SK-N-MC (cell line): ENCODE measurements at regions not wholly inside any gene's neighbourhood (a gene's known extent, or its start where the extent isn't known, plus 50 kb on each side); places are given as distances from the start of the nearest gene placed in this dataset.
"Not testable (repeated sequence)": the region's sequence is repeated elsewhere in the genome, so short reads cannot be mapped to it uniquely, and the experiment has no call there.

Experiments used
- DNase-seq: peaks from one replicate; pipeline ENCODE4 v3.0.0-alpha.2; 2011; ENCODE audit warnings: low read depth, low spot score
- H3K27ac ChIP-seq: fragments of 200-600 bp; sonication (generic); 2 replicates; pipeline ENCODE4 v1.5.1; 2016; ENCODE audit warnings: mixed run types
- H3K36me3 ChIP-seq: fragments of 200-600 bp; sonication (generic); 2 replicates; pipeline ENCODE4 v1.6.1; 2017; ENCODE audit warnings: antibody characterized with exemption, low read length, mixed read lengths; ENCODE audit not compliant: insufficient read depth
- H3K4me3 ChIP-seq: fragments of 200-600 bp; sonication (generic); 2 replicates; pipeline ENCODE4 v1.5.1; 2016
- H3K9ac ChIP-seq: fragments of 200-600 bp; sonication (generic); 2 replicates; pipeline ENCODE4 v1.8.0; 2017; ENCODE audit warnings: mixed run types, mixed read lengths; ENCODE audit not compliant: insufficient read length
- H3K9me3 ChIP-seq: fragments of 200-600 bp; sonication (generic); 2 replicates; pipeline ENCODE4 v1.6.1; 2017; ENCODE audit warnings: low read depth, mild to moderate bottlenecking, antibody characterized with exemption, low read length, moderate library complexity, mixed read lengths
- EZH2 ChIP-seq: fragments of 200-600 bp; sonication (generic); IDR thresholded peaks from one replicate; pipeline ENCODE4 v1.6.1; 2017; ENCODE audit warnings: antibody characterized with exemption
- FOXP2 ChIP-seq: optimal IDR thresholded peaks from 2 replicates; pipeline ENCODE3; 2011; ENCODE audit warnings: mild to moderate bottlenecking, moderate library complexity; ENCODE audit not compliant: insufficient read depth; ENCODE audit errors: extremely low read length, control extremely low read depth
- POLR2AphosphoS5 ChIP-seq: IDR thresholded peaks from 2 replicates; pipeline ENCODE4 v1.6.1; 2012; ENCODE audit warnings: mild to moderate bottlenecking, low read depth, low read length, borderline replicate concordance

DNA sequence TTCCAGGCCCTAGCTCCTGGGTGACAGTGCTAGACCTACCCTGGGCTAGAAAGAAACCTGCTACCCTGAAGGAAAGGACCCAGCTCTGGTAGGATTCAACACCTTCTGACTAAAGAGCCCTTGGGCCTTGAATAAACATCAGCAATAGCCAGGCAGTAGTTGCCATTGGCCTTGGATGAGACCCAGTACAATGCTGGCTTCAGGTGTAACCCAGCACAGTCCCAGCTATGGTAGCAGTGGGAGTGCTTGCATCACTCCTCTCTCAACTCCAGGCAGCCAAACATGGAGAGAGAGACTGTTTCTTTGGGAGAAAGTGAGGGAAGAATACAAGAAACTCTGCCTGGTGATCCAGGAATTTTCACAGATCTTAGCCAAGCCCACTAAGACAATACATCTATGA, 73.5 kb upstream of the CXorf66 start:
- Histone ChIP-seq H3K4me3 (no peak overlapping the region), H3K36me3 (no peaks in the 10 kb centered on the region), H3K9me3 (no peaks in the 10 kb centered on the region), H3K27ac (no peak overlapping the region), H3K9ac (no peak overlapping the region)
- DNase-seq, result no peak
- TF ChIP-seq POLR2AphosphoS5 (no peak), FOXP2 (no peak), EZH2 (no peak)

DNA sequence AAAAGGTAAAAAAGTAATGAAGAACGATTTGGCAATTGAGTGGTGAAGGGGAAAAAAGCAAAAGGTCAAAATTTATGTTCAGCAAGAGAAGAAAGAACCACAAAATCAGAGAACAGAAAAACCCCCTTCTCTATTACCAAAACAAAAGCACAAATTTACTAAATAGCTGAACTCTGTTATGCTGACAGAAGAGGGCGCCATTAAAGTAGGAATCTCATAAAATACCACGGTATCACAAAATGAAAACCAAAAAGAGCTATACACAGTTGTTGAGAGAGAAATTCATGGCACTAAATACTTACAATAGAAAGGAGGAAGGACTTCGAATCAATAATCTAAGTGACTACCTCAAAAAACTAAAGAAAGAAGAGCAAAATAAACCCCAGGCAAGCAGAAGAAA, 69.6 kb upstream of the CXorf66 start:
- no peak for DNase-seq
- no peak for TF ChIP-seq POLR2AphosphoS5
- TF ChIP-seq EZH2, result no peak
- TF ChIP-seq FOXP2, result no peak
- Histone ChIP-seq H3K36me3 (no peaks in the 10 kb centered on the region), H3K9me3 (no peaks in the 10 kb centered on the region), H3K9ac (no peak overlapping the region), H3K27ac (no peak overlapping the region), H3K4me3 (no peak overlapping the region)

- no peak for DNase-seq
- H3K36me3 ChIP-seq, result no peaks in the 10 kb centered on the region
- no peak overlapping the region for H3K27ac ChIP-seq
- H3K9me3 ChIP-seq, result no peaks in the 10 kb centered on the region
- TF ChIP-seq FOXP2 (no peak), EZH2 (no peak), POLR2AphosphoS5 (no peak)
- H3K9ac ChIP-seq, result no peak overlapping the region
- no peak overlapping the region for H3K4me3 ChIP-seq
Observed at GRCh38 chrX:140022482-140022881, 57.2 kb upstream of the CXorf66 start.

DNA sequence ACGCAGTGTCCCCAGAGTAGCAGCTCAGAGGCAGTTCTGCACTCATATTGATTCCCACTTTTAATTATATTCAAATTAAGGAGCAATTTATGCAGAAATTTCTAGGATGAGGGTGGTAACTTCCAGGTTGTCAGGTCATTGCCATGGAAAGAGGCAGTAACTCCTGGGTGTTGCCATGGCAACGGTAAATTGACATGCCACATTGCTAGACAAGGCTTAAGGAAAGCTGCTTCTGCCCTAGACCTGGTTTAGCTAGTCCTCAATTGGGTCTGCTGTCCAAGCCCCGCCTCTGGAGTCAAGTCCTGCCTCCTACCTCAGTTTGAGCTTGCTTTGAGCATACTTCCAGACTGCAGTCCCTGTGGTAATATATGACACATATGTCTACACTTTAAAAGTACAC, 53.8 kb upstream of the CXorf66 start:
- not testable (repeated sequence) for DNase-seq, H3K9ac ChIP-seq, H3K27ac ChIP-seq, H3K9me3 ChIP-seq, H3K36me3 ChIP-seq, H3K4me3 ChIP-seq
